ENCODE measurements at regions not wholly inside any gene's neighbourhood (a gene's known extent, or its start where the extent isn't known, plus 50 kb on each side); places are given as distances from the start of the nearest gene placed in this dataset.

- DNase-seq = no peak
Observed at GRCh38 chr2:64704161-64704560, 50.4 kb upstream of the SERTAD2 start.

- DNase-seq = no peak
Observed at GRCh38 chr2:64704996-64705395, 51.3 kb upstream of the SERTAD2 start.

- DNase-seq = no peak
Observed at GRCh38 chr2:64707276-64707675, 53.6 kb upstream of the SERTAD2 start.

DNA sequence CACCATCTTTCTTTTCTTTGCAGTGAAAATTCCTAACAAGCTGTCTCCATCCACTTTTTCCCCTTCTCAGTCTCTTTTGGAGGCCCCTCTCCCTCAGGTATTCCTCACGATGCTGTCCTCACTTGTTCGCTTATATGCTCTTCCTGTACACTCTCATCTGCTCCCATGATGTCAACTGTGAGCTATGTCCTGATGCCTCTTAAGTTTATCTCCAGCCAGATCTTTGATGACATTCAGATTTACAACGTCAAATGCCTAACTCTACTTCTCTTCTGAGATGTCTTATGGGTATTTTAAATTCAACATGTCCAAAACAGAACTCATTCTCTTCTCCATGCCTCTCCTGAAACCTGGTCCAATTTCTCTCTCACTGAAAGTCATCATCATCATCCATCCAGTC, 55.1 kb upstream of the SERTAD2 start:
- DNase-seq = no peak

DNA sequence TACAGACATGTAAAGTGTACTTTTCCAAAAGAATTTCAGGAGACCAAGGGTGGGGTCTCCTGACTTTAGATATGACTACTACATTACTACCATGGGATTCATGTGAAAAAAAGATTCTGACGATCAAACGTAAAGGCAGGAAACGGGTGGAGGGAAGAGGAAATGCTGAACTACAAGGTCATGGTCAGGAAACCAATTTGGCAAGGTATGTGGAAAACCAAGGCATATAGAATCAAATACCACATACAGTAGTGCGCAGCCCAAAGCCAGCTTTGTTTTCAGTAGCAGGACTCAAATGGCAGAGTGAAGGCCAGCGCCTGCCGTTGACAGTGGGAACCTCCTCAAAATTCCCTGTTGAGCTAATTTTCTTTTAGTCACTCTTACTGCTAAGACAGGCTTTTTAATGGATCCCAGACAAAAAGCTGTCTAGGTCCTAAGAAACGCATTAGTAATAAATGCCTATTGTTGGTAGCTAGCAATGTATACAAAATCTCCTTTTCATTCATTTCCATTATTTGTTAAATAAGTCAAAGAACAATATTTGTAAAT, 57.6 kb upstream of the SERTAD2 start:
- no peak for DNase-seq

- no peak for DNase-seq
Observed at GRCh38 chr2:64713686-64714085, 60.0 kb upstream of the SERTAD2 start.

DNA sequence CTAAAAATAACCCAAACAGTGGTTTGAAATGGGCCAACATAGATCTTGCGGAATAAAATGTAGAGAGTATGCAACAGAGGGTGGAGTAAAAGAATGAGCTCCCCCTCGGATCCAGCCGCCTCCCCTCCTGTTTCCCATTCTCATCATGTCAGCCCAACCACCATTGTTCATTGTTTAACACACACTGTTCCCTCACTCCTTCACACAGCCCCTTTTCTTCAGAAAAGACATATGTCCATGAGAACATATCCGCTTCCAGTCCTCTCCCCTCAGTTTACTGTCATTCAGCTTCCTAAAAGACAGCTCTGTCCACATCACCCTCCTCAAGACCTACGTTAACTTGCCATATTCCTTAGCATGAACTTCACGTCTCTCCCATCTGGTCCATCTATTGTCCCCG, 62.9 kb upstream of the SERTAD2 start:
- no peak for DNase-seq

DNA sequence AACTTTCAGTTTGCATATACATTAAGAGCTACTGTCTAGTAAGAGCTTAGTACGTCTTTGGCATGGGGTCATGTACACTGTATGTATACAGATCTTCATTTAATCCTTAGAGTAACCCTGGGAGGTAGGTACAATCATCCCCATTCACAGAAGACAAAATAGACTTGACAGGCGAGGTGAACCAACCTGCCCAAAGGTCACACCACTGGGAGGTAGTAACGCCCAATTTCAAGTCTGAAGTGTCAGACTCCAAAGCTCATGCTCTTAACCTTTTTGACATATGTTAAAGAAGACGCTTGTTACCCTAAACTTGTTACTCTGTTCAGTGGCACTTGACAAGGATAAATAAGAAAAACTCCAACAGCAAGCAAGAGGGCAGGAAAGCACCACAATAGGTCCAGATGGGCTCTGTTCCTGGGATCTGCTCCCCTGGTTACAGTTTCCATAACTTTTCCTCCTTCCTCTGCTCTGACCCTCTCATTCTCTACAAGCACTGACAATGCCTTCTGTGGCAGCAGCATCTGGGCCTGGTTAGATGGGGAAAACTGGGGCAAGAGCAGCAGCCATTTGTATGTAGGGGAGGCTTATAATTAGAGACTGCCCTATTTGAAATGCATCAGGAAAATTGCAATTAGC, 64.7 kb upstream of the SERTAD2 start:
- DNase-seq = no peak

GRCh38 chr2:64720535-64721319, 67.0 kb upstream of the SERTAD2 start:
- DNase-seq = no peak

DNA sequence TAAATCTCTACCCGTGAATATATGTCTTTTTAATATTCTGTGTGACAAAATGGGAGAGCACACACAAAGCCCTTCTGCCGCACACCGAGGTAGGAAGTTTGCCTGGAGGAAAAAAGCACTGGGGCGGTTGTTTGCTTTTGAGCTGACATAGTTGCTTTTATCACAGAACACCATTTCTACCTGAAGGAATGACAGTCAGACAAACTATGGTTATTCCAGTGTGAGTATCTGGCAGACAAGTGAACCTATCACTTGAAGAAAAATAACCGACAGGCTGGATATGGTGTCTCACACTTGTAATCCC, 67.6 kb upstream of the SERTAD2 start:
- no peak for DNase-seq

DNA sequence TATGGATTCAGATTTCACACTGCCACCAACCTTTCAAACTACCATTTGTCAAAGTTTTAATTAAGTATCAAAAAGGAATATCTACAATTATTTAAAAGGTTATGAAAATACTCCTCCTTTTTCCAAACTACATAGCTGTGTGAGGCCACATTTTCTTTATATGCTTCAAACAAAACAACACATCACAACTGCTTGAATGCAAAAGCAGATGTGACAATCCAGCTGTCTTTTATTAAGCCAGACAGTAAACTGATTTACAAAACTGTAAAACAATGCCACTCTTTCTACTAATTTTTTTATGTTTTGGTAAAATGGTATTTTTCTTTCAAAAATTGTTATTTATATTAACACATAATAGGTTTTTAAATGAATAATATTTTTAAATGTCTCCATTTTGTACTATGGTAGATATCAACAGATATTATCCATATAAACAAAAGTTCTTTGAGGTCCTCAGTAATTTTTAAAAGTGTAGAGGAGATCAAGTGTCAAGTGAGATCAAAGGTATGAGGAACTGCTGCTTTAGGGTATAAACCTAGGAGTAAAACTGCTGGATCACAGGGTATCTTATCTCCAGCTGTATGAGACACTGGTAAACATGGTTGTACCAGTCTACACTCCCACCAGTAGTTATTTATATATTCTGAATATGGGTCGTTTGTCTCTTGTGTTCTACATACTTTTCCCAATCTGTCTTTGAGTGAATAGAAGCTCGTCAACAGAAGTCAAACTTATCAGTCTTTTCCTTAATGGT, 68.8 kb upstream of the SERTAD2 start:
- no peak for DNase-seq

DNA sequence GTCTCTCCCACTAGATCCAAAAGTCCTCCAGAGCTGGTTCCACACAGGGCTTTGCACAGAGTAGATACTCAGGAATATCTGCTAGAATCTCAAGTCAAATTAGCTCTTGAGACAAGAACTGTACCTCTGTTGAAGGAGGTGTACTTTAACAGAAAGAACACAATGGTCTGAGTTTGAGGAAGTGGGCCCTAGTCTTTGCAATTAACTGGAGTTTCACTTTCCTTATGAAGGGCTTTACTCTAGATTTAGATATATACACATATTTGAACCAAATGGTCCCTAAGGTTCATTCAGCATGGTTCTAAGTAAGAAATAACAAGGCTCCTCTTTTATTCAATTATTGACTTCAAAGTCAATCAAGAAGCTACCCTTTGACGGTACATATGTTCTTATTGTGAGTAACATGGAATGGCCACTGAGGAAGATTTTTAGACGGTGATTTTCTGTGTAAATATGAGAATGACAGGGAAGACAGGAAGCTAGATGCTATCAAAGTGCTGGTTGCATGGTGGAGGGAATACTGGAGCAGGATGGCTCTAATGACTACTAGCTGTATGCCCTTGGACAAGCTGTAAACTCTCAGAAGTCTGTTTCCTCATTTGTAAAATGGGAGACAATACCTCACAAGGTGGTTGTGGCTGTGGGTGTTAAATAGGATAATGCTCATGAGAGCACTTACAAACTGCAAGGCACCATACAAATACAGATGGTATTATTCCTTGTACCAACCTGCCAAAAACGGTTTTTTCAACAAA, 73.5 kb upstream of the SERTAD2 start:
- DNase-seq = no peak

- no peak for DNase-seq
Observed at GRCh38 chr2:64727843-64728463, 74.2 kb upstream of the SERTAD2 start.

DNA sequence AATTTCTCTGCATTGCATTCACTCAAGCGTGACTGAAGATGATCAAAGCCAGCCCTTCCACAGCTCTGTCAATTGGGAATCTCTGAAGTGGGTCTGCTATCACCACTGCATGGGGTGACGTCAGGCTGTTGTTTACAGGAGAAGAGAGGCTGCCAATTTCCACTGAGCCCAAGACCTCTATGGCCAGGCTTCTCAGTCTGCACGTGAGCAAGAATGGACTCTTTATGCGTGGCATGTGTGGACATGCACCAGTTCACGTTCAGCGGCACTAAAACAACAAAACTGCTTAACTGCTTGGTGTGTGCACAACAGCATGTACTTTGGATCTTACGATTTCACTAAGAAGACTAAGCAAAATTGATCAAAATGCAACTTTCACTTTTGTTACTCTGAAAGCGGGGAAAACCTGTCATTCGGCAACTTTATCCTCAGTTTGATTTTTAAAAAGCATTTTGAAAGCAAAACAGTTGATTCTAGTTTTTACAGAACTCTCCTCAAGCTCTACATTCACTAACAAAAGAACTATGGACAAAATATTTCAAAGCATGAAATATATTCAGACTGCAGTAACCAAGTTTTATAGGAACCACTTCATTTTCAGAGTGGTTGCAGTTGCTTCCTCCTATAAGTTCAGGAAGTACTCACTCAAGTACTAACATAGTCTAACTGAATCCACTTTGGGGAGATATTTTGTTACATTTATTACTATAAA, 77.0 kb upstream of the SERTAD2 start:
- DNase-seq = peak; percentile 72

DNA sequence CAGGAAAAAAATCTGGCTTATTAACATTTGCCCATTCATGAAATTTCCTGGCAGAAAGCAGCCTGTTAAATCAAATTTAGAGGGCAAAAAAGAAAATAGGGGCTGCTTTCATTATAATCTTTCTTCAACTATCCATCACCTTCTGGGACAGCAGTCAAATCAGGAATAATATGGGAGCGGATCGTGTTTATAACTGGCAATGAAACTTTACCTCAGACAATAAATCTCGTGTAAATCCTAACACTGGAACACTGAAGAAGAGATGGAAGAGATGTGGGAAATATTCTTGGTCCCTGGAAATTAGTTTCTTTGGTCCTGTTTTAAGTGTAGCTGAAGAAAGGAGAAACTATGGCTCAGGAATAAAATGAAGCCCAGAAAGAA, 77.5 kb upstream of the SERTAD2 start:
- no peak for DNase-seq

DNA sequence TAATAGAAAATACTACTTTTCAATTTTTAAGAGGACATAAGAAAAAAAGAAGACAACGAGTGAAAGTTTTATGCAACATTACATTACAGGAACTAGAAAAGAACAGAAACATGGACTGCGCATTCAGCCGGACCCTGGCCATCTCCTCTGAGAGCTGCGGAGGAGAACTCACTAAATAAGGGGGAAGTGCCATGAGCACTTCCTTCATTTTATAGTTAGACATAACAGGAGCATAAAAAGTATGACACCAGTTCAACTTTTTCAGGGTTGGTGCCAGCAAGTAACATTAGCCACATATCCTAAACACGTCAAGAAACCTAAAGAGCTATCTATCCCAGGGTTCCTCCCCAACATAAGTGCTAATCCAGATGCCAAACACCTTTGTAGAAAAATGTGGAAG, 78.0 kb upstream of the SERTAD2 start:
- no peak for DNase-seq

DNA sequence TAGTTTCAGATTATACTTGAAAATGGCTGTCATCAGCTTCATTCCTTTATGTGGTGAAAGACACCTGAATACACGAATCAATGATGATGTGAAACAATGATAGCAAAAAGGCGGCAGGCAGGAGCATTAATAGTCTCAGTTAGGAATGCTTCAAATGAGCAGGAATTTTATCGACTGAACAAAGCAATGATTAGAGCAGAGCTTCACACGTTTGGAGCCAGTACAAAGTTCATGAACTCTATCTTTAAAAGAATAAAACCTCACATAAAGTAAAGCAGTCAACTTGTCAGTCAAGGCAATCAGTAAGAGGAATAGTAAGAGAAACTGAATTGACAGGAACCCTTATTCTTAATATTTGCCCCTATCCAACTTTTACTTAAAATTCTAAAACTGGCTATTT, 78.4 kb upstream of the SERTAD2 start:
- DNase-seq = no peak

GRCh38 chr2:64735504-64735903, 81.8 kb upstream of the SERTAD2 start:
- no peak for DNase-seq

GRCh38 chr2:64737547-64737946, 83.8 kb upstream of the SERTAD2 start:
- DNase-seq = no peak

GRCh38 chr2:64738026-64738425, 84.3 kb upstream of the SERTAD2 start:
- no peak for DNase-seq

DNA sequence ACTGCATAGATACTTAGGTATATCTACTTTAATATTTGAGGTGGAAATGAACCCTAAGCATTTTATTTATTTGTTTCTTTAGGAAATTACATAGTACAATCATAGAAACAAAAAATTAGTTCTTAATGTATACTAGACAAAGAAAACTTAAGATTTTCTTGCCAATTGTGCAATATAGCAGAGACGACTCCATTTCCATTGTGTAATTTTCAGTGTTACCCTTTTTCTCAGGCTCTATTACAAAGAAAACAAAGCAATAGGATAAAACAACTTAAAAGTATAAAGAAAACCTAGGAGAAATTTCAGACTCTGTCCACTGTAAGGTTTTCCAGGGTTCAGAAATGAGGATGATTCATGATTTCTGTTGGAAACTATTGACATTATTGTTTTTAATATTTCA, 89.0 kb upstream of the SERTAD2 start:
- DNase-seq = no peak

GRCh38 chr2:64743739-64744330, 90.1 kb upstream of the SERTAD2 start:
- no peak for DNase-seq
